ENCODE measurements at regions not wholly inside any gene's neighbourhood (a gene's known extent, or its start where the extent isn't known, plus 50 kb on each side); places are given as distances from the start of the nearest gene placed in this dataset.

DNA sequence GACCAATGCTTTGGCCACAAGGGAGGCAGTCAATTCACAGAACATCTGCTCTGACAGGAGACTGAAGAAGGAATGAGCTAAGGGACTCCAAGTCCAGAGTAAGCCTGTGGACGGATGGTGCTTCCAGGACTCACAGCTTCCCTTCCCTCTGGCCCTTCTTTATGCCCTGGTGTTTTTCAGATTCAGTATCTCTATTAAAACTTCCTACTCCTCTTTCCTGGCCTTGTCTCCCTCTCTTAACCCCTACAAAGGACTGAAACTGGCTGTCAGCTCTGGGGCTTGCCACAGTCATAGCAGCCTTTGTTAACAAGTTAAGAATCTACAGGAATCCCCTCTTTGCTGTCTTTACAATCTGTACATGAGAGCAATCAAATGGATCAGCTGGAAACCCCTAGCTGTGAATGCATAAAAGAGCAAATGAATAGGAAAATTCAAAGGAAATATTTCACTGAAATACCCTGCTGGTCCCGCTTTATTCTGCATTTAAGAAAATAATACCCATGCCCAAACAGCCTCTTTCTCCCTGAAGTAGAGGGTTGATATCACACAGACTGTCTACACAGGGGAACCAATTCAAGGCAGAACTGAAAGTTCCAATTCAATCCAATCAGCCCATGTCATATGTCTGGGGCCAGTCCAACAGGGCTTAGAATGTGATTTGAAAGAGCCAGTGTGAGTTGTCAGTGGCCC, 192.3 kb downstream of the MZT1 start:
- no peak overlapping the region for H3K27ac ChIP-seq
- intact Hi-C loops (cut with DNase I): no loop called here
- H3K9me3 ChIP-seq: no peaks in the 10 kb centered on the region
- H3K4me3 ChIP-seq: no peak overlapping the region
- WGBS, 2 donors: 93 to 98% methylated on average over 2 of the region's 2 CpGs
- no peaks in the 10 kb centered on the region for H3K27me3 ChIP-seq
- TF ChIP-seq, protein P1, sequence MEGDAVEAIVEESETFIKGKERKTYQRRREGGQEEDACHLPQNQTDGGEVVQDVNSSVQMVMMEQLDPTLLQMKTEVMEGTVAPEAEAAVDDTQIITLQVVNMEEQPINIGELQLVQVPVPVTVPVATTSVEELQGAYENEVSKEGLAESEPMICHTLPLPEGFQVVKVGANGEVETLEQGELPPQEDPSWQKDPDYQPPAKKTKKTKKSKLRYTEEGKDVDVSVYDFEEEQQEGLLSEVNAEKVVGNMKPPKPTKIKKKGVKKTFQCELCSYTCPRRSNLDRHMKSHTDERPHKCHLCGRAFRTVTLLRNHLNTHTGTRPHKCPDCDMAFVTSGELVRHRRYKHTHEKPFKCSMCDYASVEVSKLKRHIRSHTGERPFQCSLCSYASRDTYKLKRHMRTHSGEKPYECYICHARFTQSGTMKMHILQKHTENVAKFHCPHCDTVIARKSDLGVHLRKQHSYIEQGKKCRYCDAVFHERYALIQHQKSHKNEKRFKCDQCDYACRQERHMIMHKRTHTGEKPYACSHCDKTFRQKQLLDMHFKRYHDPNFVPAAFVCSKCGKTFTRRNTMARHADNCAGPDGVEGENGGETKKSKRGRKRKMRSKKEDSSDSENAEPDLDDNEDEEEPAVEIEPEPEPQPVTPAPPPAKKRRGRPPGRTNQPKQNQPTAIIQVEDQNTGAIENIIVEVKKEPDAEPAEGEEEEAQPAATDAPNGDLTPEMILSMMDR (IDR thresholded peaks at IDR 0.05): no peak
- no peak for TF ChIP-seq EP300 (IDR thresholded peaks at IDR 0.05)
- TF ChIP-seq POLR2A (IDR thresholded peaks at IDR 0.05): no peak
- no peak for TF ChIP-seq POLR2AphosphoS5 (IDR thresholded peaks at IDR 0.05)
- no peaks in the 10 kb centered on the region for H3K4me1 ChIP-seq
- DNase-seq: no peak
- no peaks in the 10 kb centered on the region for H3K36me3 ChIP-seq

DNA sequence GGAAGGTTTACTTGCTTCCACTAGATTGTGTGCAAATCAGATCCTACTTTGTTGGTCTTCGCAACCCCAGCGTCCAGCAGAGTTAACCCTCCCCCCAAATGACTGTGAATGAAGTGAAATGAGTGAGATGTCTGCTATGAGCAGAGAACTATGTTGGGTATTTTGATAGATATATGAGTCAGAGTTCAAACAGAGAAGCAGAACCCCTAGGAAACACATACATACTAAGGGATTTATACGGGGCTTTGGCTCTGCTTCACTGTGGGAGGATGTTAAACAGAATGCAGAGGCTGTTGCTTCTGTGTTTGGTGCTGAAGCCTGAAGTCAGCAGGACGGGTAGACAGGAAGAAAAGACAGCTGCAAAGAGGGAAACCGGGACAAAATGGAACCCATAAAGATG, 197.0 kb downstream of the MZT1 start:
- intact Hi-C loops (cut with DNase I): no loop called here
- 84 to 85% methylated on average over 5 of the region's 5 CpGs for WGBS, 2 donors
- Histone ChIP-seq H3K4me3 (no peak overlapping the region), H3K27ac (no peak overlapping the region), H3K9me3 (no peaks in the 10 kb centered on the region), H3K4me1 (no peaks in the 10 kb centered on the region), H3K36me3 (no peaks in the 10 kb centered on the region), H3K27me3 (no peaks in the 10 kb centered on the region)
- DNase-seq: no peak
- TF ChIP-seq, protein P1 (IDR thresholded peaks at IDR 0.05): no peak
- TF ChIP-seq POLR2A (IDR thresholded peaks at IDR 0.05): no peak
- no peak for TF ChIP-seq EP300 (IDR thresholded peaks at IDR 0.05)
- TF ChIP-seq POLR2AphosphoS5 (IDR thresholded peaks at IDR 0.05): no peak

DNA sequence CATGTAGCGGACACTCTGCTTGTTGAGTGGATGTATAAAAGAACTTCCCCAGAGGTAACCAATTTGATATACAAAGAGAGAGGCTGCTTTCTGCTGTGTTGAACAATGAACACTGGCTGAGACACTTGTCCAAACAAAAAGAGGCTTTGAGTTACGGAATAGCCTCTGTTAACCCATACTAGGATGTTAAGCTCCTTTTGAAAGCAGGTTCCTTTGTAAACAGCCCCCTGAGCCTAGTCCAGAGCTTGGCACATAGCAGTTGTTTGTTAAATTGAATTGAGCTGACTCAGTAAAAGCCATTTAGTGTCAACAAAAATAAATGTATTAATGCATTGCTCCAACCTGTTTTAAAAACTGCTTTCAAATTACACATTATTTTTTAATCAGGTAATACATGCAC, 200.1 kb downstream of the MZT1 start:
- DNase-seq: no peak
- WGBS, 2 donors: 91 to 95% methylated on average over 2 of the region's 2 CpGs
- Histone ChIP-seq H3K27me3 (no peaks in the 10 kb centered on the region), H3K4me1 (no peaks in the 10 kb centered on the region), H3K9me3 (no peaks in the 10 kb centered on the region), H3K4me3 (no peak overlapping the region), H3K27ac (no peak overlapping the region), H3K36me3 (no peaks in the 10 kb centered on the region)
- intact Hi-C loops (cut with DNase I): no loop called here
- TF ChIP-seq POLR2AphosphoS5 (IDR thresholded peaks at IDR 0.05): no peak
- TF ChIP-seq, protein P1 (IDR thresholded peaks at IDR 0.05): no peak
- no peak for TF ChIP-seq POLR2A (IDR thresholded peaks at IDR 0.05)
- no peak for TF ChIP-seq EP300 (IDR thresholded peaks at IDR 0.05)

DNA sequence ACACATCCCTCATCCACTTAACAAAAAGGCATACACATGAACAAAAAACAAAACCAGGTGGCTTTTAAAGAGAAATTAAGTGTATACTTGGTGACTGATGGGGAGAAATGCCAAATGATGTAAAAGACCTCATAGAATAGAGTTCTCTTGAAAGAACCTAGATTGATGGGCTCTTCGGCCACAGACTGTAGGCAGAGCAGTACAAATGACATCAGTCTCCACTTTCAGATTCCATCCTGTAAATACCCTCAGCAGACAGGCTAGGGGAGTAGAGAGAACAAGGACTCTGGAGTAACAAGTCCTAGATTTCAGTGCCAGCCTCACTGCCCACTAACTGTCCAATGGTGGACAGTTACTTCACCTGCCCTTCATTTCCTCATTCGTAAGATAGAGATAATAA, 203.8 kb downstream of the MZT1 start:
- WGBS, 2 donors: 96% methylated on average over 2 of the region's 2 CpGs
- intact Hi-C loops (cut with DNase I): no loop called here
- no peak for TF ChIP-seq EP300 (IDR thresholded peaks at IDR 0.05)
- TF ChIP-seq POLR2A (IDR thresholded peaks at IDR 0.05): no peak
- TF ChIP-seq, protein P1 (IDR thresholded peaks at IDR 0.05): no peak
- TF ChIP-seq POLR2AphosphoS5 (IDR thresholded peaks at IDR 0.05): no peak
- H3K4me1 ChIP-seq: peaks cover 0 to 8% (median 0%) of the 10 kb centered on the region in 4 donors
- no peak for DNase-seq
- H3K9me3 ChIP-seq: no peaks in the 10 kb centered on the region
- H3K27me3 ChIP-seq: no peaks in the 10 kb centered on the region
- H3K4me3 ChIP-seq: no peak overlapping the region
- no peaks in the 10 kb centered on the region for H3K36me3 ChIP-seq
- no peak overlapping the region for H3K27ac ChIP-seq

DNA sequence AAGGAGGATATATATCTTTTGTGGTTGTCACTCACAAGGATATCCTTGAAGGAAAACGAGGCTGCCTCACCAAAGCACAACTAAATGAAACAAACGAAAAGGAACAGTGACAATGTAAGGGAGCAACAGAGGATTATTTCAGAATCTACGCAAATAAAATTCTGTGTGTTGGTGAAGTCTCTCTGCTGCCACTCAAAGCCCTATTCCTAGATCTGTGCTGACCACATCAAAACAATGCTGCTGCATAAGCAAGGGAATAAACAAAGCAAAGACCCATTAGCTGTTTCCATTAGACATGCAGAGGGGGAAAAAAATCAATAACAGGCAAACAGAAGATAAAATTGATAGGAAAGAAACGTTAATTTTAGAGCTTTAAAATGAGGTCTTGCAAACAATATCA, 204.4 kb downstream of the MZT1 start:
- Histone ChIP-seq H3K4me3 (no peak overlapping the region), H3K36me3 (no peaks in the 10 kb centered on the region), H3K4me1 (peaks cover 0 to 8% (median 0%) of the 10 kb centered on the region in 4 donors), H3K27me3 (no peaks in the 10 kb centered on the region), H3K27ac (no peak overlapping the region), H3K9me3 (no peaks in the 10 kb centered on the region)
- TF ChIP-seq EP300 (IDR thresholded peaks at IDR 0.05): no peak
- TF ChIP-seq, protein P1 (IDR thresholded peaks at IDR 0.05): no peak
- no peak for TF ChIP-seq POLR2A (IDR thresholded peaks at IDR 0.05)
- no peak for TF ChIP-seq POLR2AphosphoS5 (IDR thresholded peaks at IDR 0.05)
- no peak for DNase-seq
- WGBS, 2 donors: 72 to 82% methylated on average over 4 of the region's 4 CpGs
- intact Hi-C loops (cut with DNase I): no loop called here

All from sigmoid colon (tissue), 6 donors.